HEK293 (cell line): ENCODE measurements at regions not wholly inside any gene's neighbourhood (a gene's known extent, or its start where the extent isn't known, plus 50 kb on each side); places are given as distances from the start of the nearest gene placed in this dataset.

Experiments
- CTCF ChIA-PET: fragments of 350-600 bp; formaldehyde crosslinking; extraction: SDS; loops from one replicate; lab custom pipeline; 2021; ENCODE audit warnings: antibody characterized with exemption; lab: Yijun Ruan, JAX
- POLR2A ChIA-PET: fragments of 300-600 bp; formaldehyde crosslinking; extraction: SDS; loops from one replicate; lab custom pipeline; 2020; ENCODE audit warnings: antibody characterized with exemption, inconsistent platforms; lab: Yijun Ruan, JAX
- H3K27ac ChIP-seq: fragments of 200-500 bp; sonication (Bioruptor generic); 2 replicates; pipeline ENCODE4 v1.5.1; 2014; ENCODE audit warnings: low read depth, low read length, control low read depth, inconsistent platforms; ENCODE audit errors: extremely low read depth
- H3K36me3 ChIP-seq, 2 experiments: fragments of 200-500 bp in 1 of 2; sonication (Bioruptor generic) in 1 of 2; 1 replicate in 1 of 2; 2 replicates in 1 of 2; pipeline ENCODE4 v1.5.1; 2014 to 2017; ENCODE audit warnings: inconsistent platforms in 2 of 2, low read length in 2 of 2; ENCODE audit not compliant: control insufficient read depth in 2 of 2, insufficient read depth in 1 of 2
- H3K4me1 ChIP-seq: fragments of 200-500 bp; sonication (Bioruptor generic); 2 replicates; pipeline ENCODE4 v1.5.1; 2014; ENCODE audit warnings: mild to moderate bottlenecking, low read length, inconsistent platforms; ENCODE audit not compliant: control insufficient read depth, insufficient read depth
- H3K4me3 ChIP-seq: 2 replicates; pipeline ENCODE4 v1.5.1; 2011; ENCODE audit warnings: low read depth, mild to moderate bottlenecking, control low read depth, low read length, moderate library complexity
- H3K9me3 ChIP-seq: fragments of 200-500 bp; sonication (Bioruptor generic); 2 replicates; pipeline ENCODE4 v1.5.1; 2014; ENCODE audit warnings: low read depth, low read length, inconsistent platforms; ENCODE audit not compliant: control insufficient read depth, insufficient read depth
- BCL11B ChIP-seq: fragments of 450-650 bp; formaldehyde crosslinking; IDR thresholded peaks from 2 replicates; pipeline ENCODE4 v1.5.1; 2016; ENCODE audit warnings: low read depth, missing biosample characterization, missing genetic modification characterization
- HOXD13 ChIP-seq: sonication (generic); formaldehyde crosslinking; IDR thresholded peaks from 2 replicates; pipeline ENCODE4 v1.8.0; 2022; ENCODE audit warnings: missing genetic modification reagents, borderline replicate concordance
- SETDB1 ChIP-seq: IDR thresholded peaks from one replicate; pipeline ENCODE4 v1.6.1; 2017; ENCODE audit warnings: mild to moderate bottlenecking, low read length, moderate library complexity, mixed read lengths; ENCODE audit not compliant: insufficient read length
- ZBTB20 ChIP-seq: fragments of 450-650 bp; formaldehyde crosslinking; IDR thresholded peaks from 2 replicates; pipeline ENCODE4 v1.5.1; 2016; ENCODE audit warnings: missing biosample characterization, missing genetic modification characterization
- ZEB2 ChIP-seq: fragments of 450-650 bp; formaldehyde crosslinking; IDR thresholded peaks from 2 replicates; pipeline ENCODE4 v1.5.1; 2016; ENCODE audit warnings: missing biosample characterization, missing genetic modification characterization
- ZIC2 ChIP-seq: fragments of 450-650 bp; formaldehyde crosslinking; IDR thresholded peaks from 2 replicates; pipeline ENCODE4 v1.5.1; 2016; ENCODE audit warnings: missing biosample characterization, missing genetic modification characterization
- ZNF121 ChIP-seq: fragments of 450-650 bp; formaldehyde crosslinking; IDR thresholded peaks from 2 replicates; pipeline ENCODE4 v1.5.1; 2016; ENCODE audit warnings: missing biosample characterization, missing genetic modification characterization
- ZNF239 ChIP-seq: fragments of 450-650 bp; formaldehyde crosslinking; IDR thresholded peaks from 2 replicates; pipeline ENCODE4 v1.5.1; 2016; ENCODE audit warnings: missing biosample characterization, missing genetic modification characterization
- ZNF350 ChIP-seq: fragments of 450-650 bp; formaldehyde crosslinking; IDR thresholded peaks from 2 replicates; pipeline ENCODE4 v1.5.0; 2017; ENCODE audit warnings: missing biosample characterization, mild to moderate bottlenecking, missing genetic modification characterization
- ZNF473 ChIP-seq: fragments of 450-650 bp; formaldehyde crosslinking; IDR thresholded peaks from 2 replicates; pipeline ENCODE4 v1.5.1; 2017; ENCODE audit warnings: missing biosample characterization, missing genetic modification characterization
- ZNF501 ChIP-seq: fragments of 450-650 bp; formaldehyde crosslinking; IDR thresholded peaks from 2 replicates; pipeline ENCODE4 v1.5.1; 2016; ENCODE audit warnings: missing biosample characterization, missing genetic modification characterization
- ZNF529 ChIP-seq: fragments of 450-650 bp; formaldehyde crosslinking; IDR thresholded peaks from 2 replicates; pipeline ENCODE4 v1.5.1; 2017; ENCODE audit warnings: missing genetic modification characterization, missing biosample characterization; ENCODE audit not compliant: insufficient replicate concordance
- ZNF530 ChIP-seq: fragments of 450-650 bp; formaldehyde crosslinking; IDR thresholded peaks from 2 replicates; pipeline ENCODE4 v1.5.1; 2016; ENCODE audit warnings: low read depth, missing biosample characterization, missing genetic modification characterization
- ZNF561 ChIP-seq: fragments of 450-650 bp; IDR thresholded peaks from 2 replicates; pipeline ENCODE4 v1.5.1; 2018; ENCODE audit warnings: missing biosample characterization, missing genetic modification characterization, borderline replicate concordance
- ZNF596 ChIP-seq: fragments of 450-650 bp; IDR thresholded peaks from 2 replicates; pipeline ENCODE4 v1.5.0; 2018; ENCODE audit warnings: missing biosample characterization, mild to moderate bottlenecking, missing genetic modification characterization, moderate library complexity
- TF ChIP-seq, protein P1 (sequence below): fragments of 450-650 bp; formaldehyde crosslinking; IDR thresholded peaks from 2 replicates; pipeline ENCODE4 v1.5.1; 2016; ENCODE audit warnings: missing biosample characterization, missing genetic modification characterization
- TF ChIP-seq, protein P2 (sequence below): fragments of 450-650 bp; formaldehyde crosslinking; IDR thresholded peaks from 2 replicates; pipeline ENCODE4 v1.5.1; 2016; ENCODE audit warnings: missing biosample characterization, missing genetic modification characterization
- TF ChIP-seq, protein P3 (sequence below): fragments of 450-650 bp; formaldehyde crosslinking; optimal IDR thresholded peaks from 2 replicates; pipeline ENCODE3; 2016; ENCODE audit warnings: missing biosample characterization, mild to moderate bottlenecking, missing genetic modification characterization
- TF ChIP-seq, protein P4 (sequence below): fragments of 450-650 bp; formaldehyde crosslinking; IDR thresholded peaks from 2 replicates; pipeline ENCODE4 v1.5.1; 2017; ENCODE audit warnings: missing biosample characterization, missing genetic modification characterization
- TF ChIP-seq, protein P5 (sequence below): fragments of 450-650 bp; formaldehyde crosslinking; conservative IDR thresholded peaks from 2 replicates; pipeline ENCODE4 v1.5.1; 2016; ENCODE audit warnings: low read depth, missing biosample characterization, missing genetic modification characterization

DNA sequence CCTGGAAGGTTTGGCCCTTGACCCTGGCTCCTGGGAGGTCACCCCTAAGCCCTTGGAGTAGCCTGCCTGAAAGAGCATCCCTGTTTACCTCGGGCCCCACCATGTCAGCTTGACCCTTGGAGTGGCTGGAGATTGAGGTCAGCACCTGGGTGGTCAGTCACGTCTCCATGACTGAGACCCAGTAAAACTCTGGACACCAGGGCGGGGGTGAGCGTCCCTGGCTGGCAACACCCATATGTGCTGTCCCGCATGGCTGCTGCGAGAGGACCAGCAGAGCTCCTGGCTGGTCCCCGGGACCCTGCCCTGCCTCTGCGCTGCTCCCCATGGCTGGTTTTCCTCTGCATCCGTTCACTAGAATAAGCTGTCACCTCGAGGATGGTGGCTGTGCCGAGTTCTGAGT lies 91.2 kb downstream of the RBFOX3 start:
- POLR2A ChIA-PET: no interaction called here
- Histone ChIP-seq H3K27ac (no peak overlapping the region), H3K4me3 (no peak overlapping the region), H3K36me3 (no peaks in the 10 kb centered on the region), H3K4me1 (no peaks in the 10 kb centered on the region), H3K9me3 (no peaks in the 10 kb centered on the region)
- TF ChIP-seq ZNF561 (tag by site-specific recombination): no peak
- no peak for TF ChIP-seq HOXD13 (CRISPR knock-in tag)
- TF ChIP-seq ZNF596 (tag by site-specific recombination): no peak
- TF ChIP-seq SETDB1: no peak
- TF ChIP-seq ZNF239 (tag by site-specific recombination): no peak
- no peak for TF ChIP-seq BCL11B (tag by site-specific recombination)
- no peak for TF ChIP-seq ZNF529
- TF ChIP-seq ZEB2: no peak
- TF ChIP-seq ZNF350: no peak
- TF ChIP-seq, protein P1, sequence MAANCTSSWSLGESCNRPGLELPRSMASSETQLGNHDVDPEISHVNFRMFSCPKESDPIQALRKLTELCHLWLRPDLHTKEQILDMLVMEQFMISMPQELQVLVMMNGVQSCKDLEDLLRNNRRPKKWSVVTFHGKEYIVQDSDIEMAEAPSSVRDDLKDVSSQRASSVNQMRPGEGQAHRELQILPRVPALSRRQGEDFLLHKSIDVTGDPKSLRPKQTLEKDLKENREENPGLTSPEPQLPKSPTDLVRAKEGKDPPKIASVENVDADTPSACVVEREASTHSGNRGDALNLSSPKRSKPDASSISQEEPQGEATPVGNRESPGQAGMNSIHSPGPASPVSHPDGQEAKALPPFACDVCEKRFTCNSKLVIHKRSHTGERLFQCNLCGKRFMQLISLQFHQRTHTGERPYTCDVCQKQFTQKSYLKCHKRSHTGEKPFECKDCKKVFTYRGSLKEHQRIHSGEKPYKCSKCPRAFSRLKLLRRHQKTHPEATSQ: no peak
- TF ChIP-seq, protein P2, sequence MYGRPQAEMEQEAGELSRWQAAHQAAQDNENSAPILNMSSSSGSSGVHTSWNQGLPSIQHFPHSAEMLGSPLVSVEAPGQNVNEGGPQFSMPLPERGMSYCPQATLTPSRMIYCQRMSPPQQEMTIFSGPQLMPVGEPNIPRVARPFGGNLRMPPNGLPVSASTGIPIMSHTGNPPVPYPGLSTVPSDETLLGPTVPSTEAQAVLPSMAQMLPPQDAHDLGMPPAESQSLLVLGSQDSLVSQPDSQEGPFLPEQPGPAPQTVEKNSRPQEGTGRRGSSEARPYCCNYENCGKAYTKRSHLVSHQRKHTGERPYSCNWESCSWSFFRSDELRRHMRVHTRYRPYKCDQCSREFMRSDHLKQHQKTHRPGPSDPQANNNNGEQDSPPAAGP (tag by site-specific recombination): no peak
- no peak for TF ChIP-seq ZNF121 (tag by site-specific recombination)
- TF ChIP-seq ZNF501 (tag by site-specific recombination): no peak
- TF ChIP-seq ZNF473 (tag by site-specific recombination): no peak
- no peak for TF ChIP-seq ZIC2 (tag by site-specific recombination)
- TF ChIP-seq, protein P3, sequence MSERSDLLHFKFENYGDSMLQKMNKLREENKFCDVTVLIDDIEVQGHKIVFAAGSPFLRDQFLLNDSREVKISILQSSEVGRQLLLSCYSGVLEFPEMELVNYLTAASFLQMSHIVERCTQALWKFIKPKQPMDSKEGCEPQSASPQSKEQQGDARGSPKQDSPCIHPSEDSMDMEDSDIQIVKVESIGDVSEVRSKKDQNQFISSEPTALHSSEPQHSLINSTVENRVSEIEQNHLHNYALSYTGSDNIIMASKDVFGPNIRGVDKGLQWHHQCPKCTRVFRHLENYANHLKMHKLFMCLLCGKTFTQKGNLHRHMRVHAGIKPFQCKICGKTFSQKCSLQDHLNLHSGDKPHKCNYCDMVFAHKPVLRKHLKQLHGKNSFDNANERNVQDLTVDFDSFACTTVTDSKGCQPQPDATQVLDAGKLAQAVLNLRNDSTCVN (tag by site-specific recombination): no peak
- TF ChIP-seq ZNF530 (tag by site-specific recombination): no peak
- TF ChIP-seq, protein P4, sequence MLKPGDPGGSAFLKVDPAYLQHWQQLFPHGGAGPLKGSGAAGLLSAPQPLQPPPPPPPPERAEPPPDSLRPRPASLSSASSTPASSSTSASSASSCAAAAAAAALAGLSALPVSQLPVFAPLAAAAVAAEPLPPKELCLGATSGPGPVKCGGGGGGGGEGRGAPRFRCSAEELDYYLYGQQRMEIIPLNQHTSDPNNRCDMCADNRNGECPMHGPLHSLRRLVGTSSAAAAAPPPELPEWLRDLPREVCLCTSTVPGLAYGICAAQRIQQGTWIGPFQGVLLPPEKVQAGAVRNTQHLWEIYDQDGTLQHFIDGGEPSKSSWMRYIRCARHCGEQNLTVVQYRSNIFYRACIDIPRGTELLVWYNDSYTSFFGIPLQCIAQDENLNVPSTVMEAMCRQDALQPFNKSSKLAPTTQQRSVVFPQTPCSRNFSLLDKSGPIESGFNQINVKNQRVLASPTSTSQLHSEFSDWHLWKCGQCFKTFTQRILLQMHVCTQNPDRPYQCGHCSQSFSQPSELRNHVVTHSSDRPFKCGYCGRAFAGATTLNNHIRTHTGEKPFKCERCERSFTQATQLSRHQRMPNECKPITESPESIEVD: no peak
- TF ChIP-seq, protein P5, sequence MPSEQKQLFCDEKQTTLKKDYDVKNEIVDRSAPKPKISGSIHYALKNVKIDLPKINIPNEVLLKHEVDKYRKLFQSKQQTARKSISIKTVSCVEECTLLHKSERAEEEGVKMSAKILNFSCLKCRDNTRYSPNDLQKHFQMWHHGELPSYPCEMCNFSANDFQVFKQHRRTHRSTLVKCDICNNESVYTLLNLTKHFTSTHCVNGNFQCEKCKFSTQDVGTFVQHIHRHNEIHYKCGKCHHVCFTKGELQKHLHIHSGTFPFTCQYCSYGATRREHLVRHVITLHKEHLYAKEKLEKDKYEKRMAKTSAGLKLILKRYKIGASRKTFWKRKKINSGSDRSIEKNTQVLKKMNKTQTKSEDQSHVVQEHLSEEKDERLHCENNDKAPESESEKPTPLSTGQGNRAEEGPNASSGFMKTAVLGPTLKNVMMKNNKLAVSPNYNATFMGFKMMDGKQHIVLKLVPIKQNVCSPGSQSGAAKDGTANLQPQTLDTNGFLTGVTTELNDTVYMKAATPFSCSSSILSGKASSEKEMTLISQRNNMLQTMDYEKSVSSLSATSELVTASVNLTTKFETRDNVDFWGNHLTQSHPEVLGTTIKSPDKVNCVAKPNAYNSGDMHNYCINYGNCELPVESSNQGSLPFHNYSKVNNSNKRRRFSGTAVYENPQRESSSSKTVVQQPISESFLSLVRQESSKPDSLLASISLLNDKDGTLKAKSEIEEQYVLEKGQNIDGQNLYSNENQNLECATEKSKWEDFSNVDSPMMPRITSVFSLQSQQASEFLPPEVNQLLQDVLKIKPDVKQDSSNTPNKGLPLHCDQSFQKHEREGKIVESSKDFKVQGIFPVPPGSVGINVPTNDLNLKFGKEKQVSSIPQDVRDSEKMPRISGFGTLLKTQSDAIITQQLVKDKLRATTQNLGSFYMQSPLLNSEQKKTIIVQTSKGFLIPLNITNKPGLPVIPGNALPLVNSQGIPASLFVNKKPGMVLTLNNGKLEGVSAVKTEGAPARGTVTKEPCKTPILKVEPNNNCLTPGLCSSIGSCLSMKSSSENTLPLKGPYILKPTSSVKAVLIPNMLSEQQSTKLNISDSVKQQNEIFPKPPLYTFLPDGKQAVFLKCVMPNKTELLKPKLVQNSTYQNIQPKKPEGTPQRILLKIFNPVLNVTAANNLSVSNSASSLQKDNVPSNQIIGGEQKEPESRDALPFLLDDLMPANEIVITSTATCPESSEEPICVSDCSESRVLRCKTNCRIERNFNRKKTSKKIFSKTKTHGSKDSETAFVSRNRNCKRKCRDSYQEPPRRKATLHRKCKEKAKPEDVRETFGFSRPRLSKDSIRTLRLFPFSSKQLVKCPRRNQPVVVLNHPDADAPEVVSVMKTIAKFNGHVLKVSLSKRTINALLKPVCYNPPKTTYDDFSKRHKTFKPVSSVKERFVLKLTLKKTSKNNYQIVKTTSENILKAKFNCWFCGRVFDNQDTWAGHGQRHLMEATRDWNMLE: no peak
- no peak for TF ChIP-seq ZBTB20
- CTCF ChIA-PET: interaction anchor here (0.6 kb wide), 1 partner anchor 1893 kb away, joined by 4 read pairs; no protein-coding TSS in a partner anchor
